IMR-90 (cell line): ENCODE measurements at regions not wholly inside any gene's neighbourhood (a gene's known extent, or its start where the extent isn't known, plus 50 kb on each side); places are given as distances from the start of the nearest gene placed in this dataset.

Experiments
- BHLHE40 ChIP-seq: fragments of 150-350 bp; IDR thresholded peaks from 2 replicates; pipeline ENCODE4 v1.6.1; 2016; ENCODE audit warnings: mild to moderate bottlenecking, low read depth, low read length
- CHD1 ChIP-seq: IDR thresholded peaks from 2 replicates; pipeline ENCODE4 v1.6.1; 2012; ENCODE audit warnings: low read depth, low read length, improper control_type of control experiment
- ELK1 ChIP-seq: fragments of 150-350 bp; IDR thresholded peaks from 2 replicates; pipeline ENCODE4 v1.6.1; 2016; ENCODE audit warnings: low read depth, mild to moderate bottlenecking, low read length, moderate library complexity, borderline replicate concordance
- MAZ ChIP-seq: IDR thresholded peaks from 2 replicates; pipeline ENCODE4 v1.6.1; 2012; ENCODE audit warnings: low read depth, mild to moderate bottlenecking, low read length, improper control_type of control experiment, moderate library complexity, borderline replicate concordance
- MXI1 ChIP-seq: IDR thresholded peaks from 2 replicates; pipeline ENCODE4 v1.6.1; 2012; ENCODE audit warnings: low read depth, mild to moderate bottlenecking, low read length, moderate library complexity, borderline replicate concordance
- POLR2A ChIP-seq: IDR thresholded peaks from 2 replicates; pipeline ENCODE4 v1.6.1; 2012; ENCODE audit warnings: mild to moderate bottlenecking, low read depth, low read length
- RAD21 ChIP-seq: IDR thresholded peaks from 2 replicates; pipeline ENCODE4 v1.6.1; 2012; ENCODE audit warnings: low read length, improper control_type of control experiment
- RFX5 ChIP-seq: IDR thresholded peaks from 2 replicates; pipeline ENCODE4 v1.8.0; 2012; ENCODE audit warnings: low read depth, mild to moderate bottlenecking, low read length, moderate library complexity
- SMC3 ChIP-seq: fragments of 150-350 bp; IDR thresholded peaks from 2 replicates; pipeline ENCODE4 v1.6.1; 2016; ENCODE audit warnings: low read depth, mild to moderate bottlenecking, antibody characterized with exemption, low read length, moderate library complexity
- TF ChIP-seq, protein P1 (sequence below): conservative IDR thresholded peaks from 2 replicates; pipeline ENCODE4 v1.5.1; 2012; ENCODE audit warnings: mild to moderate bottlenecking, low read depth, low read length, improper control_type of control experiment

- no peak for TF ChIP-seq RAD21
- TF ChIP-seq, protein P1, sequence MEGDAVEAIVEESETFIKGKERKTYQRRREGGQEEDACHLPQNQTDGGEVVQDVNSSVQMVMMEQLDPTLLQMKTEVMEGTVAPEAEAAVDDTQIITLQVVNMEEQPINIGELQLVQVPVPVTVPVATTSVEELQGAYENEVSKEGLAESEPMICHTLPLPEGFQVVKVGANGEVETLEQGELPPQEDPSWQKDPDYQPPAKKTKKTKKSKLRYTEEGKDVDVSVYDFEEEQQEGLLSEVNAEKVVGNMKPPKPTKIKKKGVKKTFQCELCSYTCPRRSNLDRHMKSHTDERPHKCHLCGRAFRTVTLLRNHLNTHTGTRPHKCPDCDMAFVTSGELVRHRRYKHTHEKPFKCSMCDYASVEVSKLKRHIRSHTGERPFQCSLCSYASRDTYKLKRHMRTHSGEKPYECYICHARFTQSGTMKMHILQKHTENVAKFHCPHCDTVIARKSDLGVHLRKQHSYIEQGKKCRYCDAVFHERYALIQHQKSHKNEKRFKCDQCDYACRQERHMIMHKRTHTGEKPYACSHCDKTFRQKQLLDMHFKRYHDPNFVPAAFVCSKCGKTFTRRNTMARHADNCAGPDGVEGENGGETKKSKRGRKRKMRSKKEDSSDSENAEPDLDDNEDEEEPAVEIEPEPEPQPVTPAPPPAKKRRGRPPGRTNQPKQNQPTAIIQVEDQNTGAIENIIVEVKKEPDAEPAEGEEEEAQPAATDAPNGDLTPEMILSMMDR, result no peak
- TF ChIP-seq SMC3, result no peak
- TF ChIP-seq BHLHE40, result no peak
- TF ChIP-seq ELK1, result no peak
- TF ChIP-seq POLR2A, result no peak
- TF ChIP-seq CHD1, result no peak
- TF ChIP-seq MXI1, result no peak
- no peak for TF ChIP-seq MAZ
- TF ChIP-seq RFX5, result no peak
These were observed 51.4 kb upstream of the ITGA6 start for GRCh38 chr2:172376016-172376415.
